Hematopoietic multipotent progenitor cell treated with erythropoietin and hydrocortisone succinate and interleukin-3 and kit ligand, for 6 days (in vitro differentiated cells): ENCODE measurements at regions not wholly inside any gene's neighbourhood (a gene's known extent, or its start where the extent isn't known, plus 50 kb on each side); places are given as distances from the start of the nearest gene placed in this dataset.

Experiments used
- DNase-seq: peaks from one replicate; pipeline ENCODE4 v3.0.0-alpha.2; 2015

DNA sequence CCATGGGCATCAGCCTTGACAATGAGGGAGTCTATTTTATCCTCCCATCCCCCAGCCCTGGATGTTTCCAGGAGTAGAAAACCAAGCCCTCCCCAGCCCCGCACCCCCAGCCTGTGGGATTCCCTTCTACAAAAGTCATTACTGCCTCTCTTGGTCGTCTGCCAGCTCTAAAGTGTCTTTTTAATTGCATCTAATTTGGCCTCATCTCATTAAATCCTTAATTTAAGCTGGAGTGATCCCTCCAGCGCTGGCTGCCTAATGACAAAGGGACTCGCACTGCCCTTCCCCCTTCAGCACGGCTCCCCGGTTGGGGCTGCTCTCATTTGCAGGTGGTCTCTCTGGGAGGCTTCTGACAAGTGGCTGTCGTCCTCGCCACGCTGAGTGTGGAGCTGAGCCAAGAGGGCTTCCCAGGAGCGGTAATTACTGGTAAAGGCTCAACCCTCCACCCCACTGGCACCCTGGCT, 107.9 kb upstream of the ALDH1B1 start:
- DNase-seq = no peak

DNA sequence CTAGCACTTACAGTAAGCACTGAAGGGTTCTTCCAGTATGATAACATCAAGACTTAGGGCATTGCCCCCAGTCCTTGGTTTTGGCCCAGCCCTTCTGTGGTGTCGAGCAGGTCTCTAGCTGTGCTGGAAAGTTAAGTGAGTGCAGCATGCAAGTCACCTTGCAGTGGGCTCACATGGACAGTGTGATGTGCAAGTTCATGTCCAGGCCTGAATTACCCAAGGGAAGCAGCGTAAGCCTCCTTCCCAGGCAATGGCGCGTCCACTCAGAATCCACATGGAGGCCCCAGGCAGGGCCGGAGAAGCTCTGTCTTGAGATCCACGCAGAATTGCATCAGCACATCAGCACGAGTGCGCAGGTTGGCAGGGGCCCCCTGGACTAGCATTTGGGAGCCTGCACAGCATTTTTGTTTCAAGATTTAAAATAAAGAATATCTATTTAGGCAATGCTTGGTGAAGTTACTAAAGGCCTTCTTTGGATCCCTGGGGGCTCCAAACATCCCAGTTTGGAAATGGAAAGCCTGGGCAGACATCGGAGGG, 108.4 kb upstream of the ALDH1B1 start:
- DNase-seq = no peak

DNA sequence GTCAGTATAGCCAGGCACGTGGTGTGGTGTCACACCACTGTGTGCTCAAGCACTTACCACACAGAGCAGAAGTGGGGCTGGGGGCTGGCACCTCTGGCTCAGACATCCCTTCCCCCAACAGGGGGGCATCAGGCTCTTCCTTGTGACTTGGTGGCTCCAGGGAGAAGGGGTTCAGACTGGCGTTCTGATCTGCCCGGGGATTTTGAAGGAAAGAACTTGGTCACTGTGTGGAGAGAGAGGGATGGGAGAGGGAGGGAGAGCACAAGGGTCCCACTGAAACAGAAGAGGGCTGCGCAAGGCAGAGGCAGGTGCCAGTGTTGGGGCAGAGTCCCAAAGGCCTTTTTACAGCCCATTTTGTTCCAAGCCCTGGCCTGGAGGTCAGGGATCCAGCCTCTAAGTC, 109.7 kb upstream of the ALDH1B1 start:
- DNase-seq = no peak

DNA sequence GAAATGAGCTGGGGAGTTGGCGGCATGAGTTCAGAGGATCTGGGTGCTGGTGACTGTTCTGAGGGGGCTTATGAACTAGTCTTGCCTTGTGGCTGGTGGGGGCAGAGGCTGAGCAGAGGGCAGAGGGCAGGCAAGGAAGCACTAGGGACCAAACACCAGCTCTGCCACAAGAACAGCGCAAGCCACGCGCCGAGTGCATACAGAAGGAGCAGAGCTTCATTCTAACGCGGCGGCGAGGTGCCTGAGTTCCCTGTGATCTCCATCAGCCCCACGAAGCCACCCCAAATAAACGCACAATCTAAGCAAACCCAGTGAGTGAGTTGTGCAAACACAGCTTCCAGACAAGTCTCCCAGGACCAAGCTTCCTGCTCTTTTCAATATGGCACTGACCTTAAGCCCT, 110.6 kb upstream of the ALDH1B1 start:
- no peak for DNase-seq

DNA sequence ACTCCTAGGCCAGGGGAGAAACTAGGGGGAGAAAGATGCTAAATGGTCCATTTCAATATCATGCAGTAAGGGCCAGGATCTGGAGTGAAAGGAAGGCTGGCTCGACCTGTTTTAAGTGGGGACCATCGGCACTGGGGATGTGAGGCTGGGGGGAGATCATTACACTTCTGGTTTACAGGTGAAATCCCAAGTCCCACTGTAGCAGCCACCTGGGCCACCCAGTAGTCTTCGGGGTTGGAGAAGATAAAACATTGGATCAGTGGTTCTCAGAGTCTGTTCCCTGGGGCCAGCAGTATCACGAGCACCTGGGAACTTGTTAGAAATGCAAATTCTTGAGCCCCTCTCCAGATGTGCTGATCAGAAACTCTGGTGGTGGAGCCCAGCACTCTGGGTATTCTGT, 111.3 kb upstream of the ALDH1B1 start:
- no peak for DNase-seq

DNA sequence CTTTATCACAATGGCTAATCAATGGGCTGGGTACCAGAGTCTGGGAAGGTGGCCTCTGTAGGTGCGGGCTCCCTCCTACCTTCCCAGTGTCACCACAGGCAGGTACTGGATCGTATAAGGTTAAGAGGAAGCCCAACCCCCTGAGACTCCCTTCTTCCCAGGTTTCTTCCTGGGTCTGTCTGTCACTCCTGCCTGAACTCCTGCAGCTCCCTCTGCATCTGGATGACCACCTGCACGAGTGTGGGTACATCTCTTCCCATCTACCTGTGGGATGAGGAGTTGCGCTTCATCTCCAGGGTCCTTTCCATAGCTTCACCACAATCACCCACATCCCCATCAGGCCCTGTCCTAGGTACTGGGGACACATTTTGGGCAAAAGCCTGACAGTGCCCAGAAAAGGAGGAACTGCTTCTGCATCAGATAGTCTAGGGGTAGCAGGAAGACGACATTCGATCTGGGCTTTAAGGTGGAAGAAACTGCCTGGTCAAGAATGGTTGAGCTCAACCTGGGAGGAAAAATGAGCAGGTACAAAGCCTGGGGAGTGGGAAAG, 112.2 kb upstream of the ALDH1B1 start:
- no peak for DNase-seq

DNA sequence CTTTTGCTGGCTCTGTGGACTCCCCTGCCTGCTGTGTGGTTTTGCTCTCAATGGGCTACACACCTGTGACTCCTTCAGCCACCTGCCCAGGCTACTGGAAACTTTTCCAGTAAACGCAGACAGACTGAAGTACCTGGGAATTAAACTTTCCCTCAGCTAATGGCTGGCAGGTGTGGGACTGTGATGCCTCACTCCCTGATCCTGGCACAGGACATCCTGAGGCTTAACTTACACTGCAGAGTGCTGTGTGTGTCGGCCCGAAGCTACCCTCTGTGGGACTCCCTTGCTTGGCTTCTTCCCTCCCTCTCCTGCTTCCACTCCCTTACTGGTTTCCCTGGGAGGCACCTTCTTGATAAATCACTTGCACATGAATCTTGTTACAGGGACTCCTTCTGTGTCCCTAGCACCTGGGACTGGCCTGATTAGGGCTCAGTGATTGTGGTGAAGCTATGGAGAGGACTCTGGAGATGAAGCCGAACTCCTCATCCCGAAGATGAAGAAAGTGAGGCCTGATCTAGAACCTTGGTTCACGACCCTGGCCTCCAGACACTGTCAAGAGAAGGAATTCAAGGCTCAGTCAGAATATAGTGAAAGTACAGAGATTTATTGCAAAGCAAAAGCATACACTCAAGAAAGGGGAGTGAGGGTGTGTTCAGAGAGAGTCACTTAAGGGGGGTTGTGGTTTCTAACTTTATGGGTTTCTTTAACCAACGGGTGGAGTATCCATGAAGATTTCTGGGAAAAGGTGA, 113.4 kb upstream of the ALDH1B1 start:
- DNase-seq = no peak

DNA sequence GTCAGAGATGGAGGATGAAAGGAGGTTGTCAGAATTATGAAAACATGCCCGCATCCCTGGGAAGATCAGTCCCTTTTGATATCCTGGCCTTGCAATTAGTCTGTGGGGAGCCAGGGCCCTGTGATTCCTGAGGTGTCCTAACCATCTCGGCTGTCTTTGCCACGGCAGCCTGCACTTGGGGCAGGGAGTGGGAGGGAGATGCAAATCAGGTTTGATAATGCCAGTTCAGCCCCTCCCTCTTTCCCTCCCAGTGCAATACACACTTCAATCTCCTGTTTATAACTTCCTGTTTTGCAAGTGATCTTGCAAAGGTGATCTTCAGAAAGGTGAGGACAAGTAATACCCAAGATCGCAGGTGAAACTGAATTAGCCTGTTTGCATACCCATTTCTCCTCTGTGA, 114.0 kb upstream of the ALDH1B1 start:
- no peak for DNase-seq

DNA sequence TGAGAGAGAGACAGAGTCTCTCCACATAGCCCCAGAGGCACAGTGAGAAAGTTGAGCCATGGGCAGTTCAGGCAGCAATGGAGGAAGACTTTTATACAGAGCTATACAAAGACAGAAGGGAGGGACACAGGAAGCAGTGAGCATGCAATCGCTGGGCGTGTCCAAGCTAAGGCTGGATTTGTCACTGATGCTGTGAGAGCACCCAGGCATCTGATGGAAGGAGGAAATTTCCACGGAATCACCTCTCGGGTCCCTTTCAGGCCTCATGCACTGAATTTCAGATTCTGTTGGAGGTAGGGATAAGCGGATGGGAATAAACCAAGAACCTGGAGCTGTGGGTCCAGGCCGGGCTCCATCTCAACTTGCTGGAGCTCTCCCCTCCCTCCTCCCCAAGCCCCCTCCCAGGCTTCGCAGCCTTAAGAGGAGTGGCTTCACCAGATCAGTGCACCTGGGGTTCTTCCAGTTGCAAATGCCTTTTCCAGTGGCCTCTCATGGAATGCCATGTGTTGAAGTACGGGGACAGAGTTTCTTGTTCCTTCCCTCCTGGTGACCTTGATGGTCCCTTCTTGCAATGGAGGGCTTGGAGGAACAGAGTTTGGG, 114.8 kb upstream of the ALDH1B1 start:
- DNase-seq = no peak

DNA sequence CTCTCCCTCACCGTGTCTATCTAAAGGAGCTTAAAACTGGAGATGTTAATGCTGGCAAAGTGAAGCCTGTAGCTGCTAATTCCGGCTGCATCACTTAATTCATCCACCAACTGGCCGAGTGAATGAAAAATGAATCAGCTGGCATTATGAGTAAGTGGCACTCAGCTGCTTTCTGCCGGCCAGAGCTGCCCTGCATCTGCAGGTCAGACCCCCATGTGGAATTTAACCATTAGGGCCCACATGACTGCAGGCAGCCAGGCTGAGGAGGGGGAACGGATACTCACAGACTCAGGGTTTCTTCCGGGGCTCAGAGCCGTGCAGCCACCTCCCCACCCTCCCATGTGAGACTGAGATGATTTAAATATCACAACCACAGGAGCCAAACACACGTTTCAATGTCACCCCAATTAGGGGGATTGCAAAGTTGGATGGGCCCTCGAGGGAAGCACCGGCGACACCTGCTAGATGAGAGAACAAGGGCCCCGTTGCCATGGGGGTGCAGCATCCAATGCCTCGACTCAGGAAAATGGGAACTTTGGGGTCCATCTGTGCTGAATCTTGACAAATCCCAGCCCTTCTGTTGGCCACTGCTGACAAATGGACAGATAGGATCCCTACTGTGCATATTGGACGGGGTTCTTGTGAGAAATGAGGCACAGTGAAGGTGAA, 115.6 kb upstream of the ALDH1B1 start:
- no peak for DNase-seq

DNA sequence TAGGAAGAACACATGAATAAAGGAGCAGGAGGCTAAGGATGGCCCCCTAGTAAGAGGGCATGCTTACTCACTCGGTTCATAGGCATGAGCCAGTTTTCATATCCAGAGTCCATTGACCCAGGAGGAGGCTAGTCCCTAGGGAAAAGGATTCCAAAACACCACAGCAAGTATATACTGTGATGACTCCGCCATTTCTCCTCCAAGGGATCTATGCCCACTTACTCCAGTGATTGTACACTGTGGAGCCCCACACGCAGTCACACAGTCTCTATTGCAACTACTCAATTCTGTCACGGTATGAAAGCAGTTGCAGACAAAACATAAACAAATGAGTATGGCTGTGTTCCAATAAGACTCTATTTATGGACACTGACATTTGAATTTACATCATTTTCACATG, 117.7 kb upstream of the ALDH1B1 start:
- no peak for DNase-seq

DNA sequence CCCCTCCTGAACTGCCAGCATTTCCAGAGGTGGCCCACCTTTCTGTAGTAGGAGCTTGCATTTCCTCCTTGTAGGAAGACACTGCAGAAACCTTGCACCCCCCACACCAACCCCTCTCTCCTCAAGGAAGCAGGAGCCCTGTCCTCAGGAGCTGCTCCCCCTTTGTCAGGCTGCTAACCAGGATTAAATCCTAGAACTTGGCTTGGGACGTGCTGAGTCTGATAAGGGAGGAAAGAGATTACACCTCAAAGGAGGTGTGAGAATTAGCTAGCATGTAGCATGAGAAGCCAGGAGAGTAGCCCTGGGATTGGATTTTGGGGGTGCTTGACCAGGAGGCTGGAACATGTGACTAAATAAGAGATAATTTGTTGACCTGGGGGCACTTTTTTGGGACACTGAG, 119.8 kb upstream of the ALDH1B1 start:
- no peak for DNase-seq

DNA sequence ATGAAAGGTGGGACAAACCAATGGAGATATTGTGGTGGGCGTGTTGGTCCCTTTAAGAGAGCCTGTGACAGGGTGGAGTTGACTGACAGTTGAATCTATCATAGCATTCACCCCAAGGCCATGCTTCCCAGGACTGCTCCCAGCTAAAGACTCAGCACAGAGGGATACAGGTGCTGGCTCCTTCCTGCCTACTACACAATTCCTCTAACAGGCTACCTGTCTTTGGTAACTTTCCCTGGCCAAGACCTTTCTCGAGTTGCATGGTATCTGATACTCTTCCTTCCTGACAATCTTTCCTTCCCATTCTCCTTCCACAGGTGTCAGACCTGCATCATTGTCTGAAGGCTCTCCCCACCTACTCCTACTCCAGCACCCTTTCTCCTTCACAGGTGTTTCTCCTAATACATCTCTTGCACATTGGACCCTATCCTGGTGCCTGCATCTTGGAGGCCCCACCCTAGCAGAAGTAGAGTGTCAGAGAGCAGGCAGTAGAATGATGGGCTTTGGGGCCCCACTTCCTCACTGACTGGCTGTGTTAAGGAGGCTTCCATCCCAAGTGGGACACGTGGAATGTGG, 120.7 kb upstream of the ALDH1B1 start:
- DNase-seq = no peak

DNA sequence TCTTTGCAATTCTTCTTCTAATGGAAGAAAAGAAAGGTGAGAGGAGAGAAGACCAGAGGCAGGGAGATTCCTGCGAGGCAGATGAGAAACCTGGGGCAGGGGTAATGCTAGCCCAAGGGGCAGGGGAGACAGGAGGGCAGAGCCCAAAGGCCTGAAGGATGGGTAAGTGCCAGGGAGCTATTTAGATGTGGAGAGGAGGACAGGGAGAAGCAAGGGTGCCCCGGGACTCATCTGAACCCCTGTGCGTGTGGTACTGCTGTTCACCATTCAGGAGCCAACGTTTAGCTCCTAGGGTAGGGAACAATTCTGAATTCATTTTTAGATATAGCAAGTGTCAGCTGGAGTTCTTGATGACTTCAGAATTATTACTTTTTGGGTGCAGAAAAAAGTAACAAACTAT, 122.7 kb upstream of the ALDH1B1 start:
- no peak for DNase-seq

DNA sequence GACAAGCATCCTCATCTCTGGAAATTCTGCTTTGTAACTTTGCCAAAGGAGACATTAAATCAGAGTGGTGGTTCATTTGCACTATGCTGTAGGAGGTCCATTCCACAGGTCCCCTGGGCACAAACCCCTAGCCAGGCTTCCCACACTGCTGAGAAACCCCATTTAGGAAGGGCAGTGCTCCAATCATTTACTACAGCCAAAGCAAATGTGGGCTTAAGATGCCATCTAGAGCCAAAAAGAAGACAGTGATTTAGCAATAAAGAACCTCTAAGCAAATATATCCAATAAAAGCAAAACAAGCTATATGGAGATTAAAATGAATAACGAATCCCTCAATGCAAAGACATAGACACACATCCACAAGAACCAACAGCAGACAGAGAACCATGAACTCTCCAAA, 129.0 kb upstream of the ALDH1B1 start:
- DNase-seq = peak; percentile 4

DNA sequence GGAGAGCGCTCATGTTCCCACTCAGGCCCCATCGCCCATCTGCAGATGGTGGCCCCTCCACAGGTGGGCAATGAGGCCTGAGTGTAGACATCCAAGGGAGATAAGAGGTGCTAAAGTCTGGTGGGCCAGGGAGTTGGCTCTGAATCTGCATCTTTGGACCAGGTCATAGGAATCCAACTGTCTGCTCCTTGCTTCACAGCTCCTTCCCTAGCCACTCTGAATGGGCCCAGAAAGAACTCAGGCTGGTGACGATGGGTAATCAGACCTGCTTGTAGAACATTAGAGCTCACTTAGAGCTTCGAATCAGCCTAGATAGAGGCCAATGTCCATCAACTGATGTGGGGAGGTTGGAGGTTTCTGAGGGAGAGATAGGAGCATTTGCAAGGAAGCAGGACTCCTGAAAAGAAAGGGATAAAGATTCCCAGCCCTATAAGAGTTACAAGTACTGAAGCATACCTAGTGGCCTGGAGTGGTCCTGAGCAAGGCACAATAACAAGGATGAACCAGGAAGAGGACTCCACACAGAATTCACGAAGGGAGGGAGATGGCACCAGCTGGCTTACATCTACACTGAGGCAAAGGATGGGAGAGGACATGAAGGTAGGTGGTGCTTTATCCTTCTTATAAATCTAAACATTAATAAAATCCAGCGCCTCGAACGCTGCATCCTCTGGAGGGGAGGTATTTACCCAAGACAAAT, 132.8 kb upstream of the ALDH1B1 start:
- DNase-seq = no peak

DNA sequence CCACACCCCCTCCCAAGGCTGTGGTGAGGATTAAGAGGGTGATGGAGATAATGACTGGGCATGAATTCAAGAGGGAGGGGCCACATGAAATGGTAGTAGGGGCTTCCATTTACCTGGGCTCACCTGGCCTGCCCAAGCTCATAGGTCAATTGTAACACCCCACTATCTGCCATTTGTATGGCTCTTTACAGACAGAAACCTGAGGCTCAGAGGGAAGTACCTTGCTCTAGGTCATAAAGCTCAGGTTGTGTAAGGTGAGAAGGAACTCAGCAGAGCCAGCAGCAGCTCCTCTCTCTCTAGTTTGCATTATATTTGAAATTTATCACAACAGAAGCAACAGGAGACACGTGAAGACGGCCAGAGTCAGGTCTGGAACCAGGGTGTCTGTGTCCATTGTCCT, 133.4 kb upstream of the ALDH1B1 start:
- DNase-seq = no peak

DNA sequence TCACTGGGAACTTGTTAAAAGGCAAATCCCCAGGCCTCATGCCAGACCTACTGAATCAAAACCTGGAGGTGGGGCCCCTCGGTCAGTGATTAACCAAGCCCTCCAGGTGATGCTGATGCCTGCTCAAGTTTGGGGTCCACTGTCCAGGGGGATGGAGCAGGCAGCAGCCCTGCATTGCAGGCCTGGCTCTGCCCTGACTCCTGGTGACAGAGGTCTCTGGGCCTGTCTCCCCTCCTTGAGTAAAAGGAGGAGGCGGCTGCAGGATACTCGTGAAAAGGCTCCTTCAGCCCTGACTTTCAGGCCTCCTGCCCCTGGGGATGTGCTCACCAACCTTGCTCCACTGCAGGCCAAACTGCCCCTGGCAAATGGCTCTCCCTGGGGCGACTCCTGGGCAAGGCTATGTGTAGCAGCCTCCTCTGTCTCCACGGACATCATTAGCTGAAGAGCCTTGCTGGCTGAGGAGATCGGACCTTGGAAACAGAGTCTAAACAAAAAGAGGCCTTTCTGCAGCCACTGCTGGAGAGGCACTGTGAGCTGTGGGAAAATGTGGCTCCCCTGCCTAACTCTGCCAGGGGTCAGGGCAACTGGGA, 134.8 kb upstream of the ALDH1B1 start:
- DNase-seq = no peak

DNA sequence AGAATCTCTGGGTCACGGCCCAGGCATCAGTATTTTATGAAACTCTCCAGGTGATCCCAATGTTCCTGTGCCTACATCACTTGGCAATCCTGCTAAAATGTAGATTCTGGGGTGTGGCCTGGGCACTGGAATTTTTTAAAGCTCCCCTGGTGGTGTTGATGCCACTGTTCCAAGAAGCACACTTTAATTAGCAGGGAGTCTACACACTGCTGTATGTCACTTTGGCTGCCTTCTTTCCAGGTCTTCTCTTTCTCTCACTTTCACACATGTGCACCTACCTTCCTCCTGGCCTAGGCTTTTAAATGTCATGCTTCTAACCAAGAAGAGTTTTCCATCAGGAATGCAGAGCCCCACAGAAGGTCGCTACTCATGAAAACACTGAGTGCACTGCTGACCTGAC, 136.0 kb upstream of the ALDH1B1 start:
- DNase-seq = no peak

DNA sequence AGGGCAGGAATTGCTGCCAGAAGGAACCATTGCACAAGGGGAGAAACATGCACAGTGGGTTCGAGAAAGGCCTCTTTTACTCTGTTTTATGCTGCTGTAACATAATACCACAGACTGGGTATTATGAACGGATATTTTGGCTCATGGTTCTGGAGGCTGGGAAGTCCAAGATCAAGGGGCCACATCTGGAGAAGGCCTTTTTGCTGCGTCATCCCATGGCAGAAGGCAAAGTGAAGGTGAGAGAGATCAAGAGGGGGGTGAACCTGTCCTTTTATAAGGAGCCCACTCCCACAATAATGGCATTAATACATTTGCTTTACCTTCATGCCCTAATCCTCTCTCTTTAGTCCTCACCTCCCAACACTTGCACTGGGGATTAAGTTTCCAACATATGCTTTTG, 136.9 kb upstream of the ALDH1B1 start:
- no peak for DNase-seq

DNA sequence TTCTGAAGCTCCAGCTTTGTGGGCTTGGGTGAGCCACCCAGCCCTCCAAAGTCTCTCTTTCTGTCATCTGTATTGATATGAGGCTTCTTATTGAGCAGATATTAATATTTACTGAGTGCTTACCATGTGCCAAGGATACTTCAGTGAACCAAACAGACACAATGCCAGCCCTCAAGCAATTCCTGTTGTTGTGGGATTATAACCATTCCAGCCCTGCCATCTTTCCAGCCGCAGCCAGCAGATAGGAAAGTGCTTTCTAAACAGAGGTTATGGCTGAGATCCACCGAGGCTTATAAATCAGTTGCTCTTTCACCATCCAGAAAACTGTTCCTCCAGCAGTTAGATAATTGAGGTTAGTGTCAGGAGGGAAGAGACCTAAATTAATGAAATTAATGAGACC, 137.7 kb upstream of the ALDH1B1 start:
- no peak for DNase-seq

DNA sequence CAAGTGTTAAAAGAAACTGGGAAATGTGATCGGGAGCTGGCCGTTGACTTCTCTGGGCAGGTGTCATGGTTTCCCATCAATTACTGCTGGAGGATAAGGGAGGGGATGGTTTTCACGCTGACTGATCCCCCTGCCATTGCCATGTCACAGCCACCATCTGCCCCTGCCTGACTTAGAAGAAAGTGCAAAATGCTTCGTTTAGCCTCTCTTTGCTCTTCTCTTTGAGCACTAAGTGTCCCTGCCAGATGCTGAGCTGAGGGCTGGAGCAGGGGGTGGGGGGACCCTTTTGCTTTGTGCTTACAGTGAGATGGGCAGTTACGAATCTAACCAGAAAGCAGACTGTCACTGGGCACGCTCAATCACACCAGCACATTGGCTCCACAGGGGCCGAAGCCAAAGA, 138.4 kb upstream of the ALDH1B1 start:
- no peak for DNase-seq
